Occipital lobe (tissue), 1 donor: ENCODE measurements at regions not wholly inside any gene's neighbourhood (a gene's known extent, or its start where the extent isn't known, plus 50 kb on each side); places are given as distances from the start of the nearest gene placed in this dataset.
"Not testable (repeated sequence)": the region's sequence is repeated elsewhere in the genome, so short reads cannot be mapped to it uniquely, and the experiment has no call there.

Experiments
- DNase-seq: peaks from one replicate; lab custom pipeline; 2025; lab: John Stamatoyannopoulos, UW

DNA sequence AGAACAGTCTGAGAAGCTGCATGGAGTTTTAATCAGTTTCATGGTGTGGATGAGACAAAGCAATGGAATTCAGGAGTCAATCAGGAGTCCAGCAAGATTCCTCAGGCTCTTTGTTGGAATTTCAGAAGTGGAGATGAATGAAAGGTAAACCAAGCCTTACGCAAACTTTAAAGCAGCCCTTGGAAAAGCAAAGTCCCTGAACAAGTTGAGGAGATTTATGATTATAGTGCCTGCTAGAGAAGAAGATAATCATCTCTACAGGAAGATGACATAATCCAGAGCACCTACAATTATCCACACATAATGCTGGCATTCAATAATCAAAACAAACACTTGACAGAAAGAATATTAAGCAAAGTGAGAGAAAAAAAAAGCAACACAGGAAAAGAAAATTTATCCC, 1380.1 kb upstream of the NUDT12 start:
- no peak for DNase-seq

DNA sequence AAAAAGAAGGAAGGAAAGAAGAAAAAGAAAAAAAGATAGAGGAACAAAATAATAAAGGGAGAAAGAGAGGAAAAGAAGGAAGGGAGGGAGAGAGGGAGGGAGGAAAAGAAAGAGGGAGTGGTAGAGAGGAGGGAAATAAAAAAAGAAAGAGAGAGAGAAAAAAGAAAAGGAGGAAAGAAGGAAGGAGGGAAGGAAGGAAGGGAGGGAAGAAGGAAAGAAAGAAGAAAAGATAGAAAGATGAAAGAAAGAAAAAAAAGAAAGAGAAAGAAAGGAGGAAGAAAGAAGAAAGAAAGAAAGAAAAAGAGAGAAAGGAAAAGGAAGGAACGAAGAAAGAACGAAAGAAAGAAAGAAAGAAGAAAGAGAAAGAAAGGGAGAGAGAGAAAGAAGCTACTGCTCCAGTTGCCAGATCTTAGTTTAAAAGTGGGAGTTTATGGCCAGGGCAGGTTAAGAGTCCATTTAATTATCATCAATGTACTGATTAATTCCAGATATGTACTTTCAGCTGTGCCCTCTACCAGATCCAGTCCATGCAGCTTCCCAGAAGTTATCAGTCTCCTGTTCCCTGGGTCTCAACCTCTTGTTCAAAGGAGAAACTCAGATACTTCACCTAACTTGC, 1378.5 kb upstream of the NUDT12 start:
- DNase-seq = no peak

DNA sequence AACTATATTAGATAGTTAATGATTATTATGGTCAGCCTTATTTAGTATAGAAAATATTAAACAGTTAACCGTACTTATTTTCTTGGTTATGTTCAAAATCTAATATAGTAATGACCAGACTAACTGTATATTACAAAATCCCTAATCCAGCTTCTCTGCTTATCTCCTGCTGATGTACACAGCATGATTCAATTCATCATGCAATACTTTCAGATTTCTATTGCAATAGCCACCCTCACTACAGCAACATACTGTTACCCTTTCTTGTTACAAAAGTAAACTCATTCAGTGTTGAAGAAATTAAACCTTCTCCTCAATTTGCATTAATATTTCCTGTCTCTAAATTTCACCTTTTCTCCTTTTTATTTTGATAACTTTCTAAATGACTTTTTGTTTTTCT, 1375.0 kb upstream of the NUDT12 start:
- no peak for DNase-seq

DNA sequence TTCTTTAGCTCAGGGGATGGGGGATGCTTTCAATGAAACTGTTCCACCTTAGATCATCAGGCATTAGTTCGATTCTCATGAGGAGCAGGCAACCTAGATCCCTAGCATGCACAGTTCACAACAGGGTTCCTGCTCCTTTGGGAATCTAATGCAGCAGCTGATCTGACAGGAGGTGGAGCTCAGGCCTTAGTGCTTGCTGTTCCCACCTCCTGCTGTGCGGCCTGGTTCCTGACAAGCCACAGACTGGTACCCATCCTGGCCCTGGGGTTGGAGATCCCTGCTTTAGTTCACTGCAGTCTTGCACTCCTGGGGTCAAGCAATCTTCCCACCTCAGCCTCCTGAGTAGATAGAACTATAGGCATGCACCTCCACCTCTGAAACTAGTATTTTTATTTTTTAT, 1369.8 kb upstream of the NUDT12 start:
- DNase-seq = no peak

DNA sequence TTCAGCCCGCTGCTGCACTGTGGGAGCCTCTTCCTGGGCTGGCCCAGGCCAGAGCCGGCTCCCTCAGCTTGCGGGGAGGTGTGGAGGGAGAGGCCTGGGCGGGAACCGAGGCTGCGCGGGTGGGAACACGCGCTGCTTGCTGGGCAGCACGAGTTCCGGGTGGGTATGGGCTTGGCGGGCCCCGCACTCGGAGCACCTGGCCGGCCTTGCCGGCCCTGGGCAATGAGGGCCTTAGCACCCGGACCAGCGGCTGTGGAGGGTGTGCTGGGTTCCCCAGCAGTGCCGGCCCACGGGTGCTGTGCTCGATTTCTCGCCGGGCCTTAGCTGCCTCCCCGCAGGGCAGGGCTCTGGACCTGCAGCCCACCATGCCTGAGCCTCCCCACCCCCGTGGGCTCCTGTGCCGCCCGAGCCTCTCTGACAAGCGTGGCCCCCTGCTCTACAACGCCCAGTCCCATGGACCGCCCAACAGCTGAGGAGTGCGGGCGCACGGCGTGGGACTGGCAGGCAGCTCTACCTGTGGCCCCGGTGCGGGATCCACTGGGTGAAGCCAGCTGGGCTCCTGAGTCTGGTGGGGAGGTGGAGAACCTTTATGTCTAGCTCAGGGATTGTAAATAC, 1366.4 kb upstream of the NUDT12 start:
- DNase-seq = no peak

DNA sequence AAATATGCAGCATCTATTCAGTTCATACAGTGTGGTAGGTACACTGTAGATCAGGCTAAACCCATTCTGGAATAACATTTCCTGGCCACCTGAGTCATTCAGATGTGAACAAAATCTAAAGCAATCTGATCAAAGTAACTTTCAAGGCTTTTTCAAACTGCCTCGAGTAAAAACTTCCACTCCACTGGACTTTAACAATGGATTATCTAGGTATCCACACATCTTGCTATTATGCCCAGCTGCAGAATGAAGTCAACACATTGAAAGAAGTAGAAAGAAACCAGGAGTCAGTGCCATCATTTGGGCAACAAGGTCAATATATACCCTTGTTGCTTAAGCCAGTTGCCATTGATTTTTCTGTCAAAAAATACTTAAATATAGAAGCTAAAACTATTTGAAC, 1352.6 kb upstream of the NUDT12 start:
- no peak for DNase-seq

DNA sequence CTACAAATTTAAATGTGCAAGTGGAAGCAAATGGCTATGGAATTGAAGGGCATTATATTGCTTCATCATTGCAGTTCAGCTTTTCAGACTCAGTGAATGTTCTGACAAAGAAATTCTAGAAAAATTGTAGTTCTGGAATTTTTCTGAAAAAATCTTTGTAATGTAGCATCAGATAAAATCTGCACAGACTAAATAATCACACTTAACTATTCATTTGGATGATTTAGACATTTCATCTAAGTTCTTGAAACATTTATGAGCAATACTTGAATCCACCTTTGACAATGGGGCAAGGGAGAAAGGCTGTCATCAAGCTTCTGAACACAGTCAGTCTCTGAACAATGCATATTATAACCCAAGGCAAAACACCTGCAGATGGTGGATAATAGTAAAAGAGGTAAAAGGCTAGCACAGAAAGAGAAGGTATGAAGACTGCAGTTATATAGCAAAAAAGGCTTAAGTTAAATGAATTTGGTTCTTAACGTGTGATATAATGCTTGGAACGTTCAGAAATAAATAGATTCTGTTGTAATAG, 1352.0 kb upstream of the NUDT12 start:
- DNase-seq = no peak

DNA sequence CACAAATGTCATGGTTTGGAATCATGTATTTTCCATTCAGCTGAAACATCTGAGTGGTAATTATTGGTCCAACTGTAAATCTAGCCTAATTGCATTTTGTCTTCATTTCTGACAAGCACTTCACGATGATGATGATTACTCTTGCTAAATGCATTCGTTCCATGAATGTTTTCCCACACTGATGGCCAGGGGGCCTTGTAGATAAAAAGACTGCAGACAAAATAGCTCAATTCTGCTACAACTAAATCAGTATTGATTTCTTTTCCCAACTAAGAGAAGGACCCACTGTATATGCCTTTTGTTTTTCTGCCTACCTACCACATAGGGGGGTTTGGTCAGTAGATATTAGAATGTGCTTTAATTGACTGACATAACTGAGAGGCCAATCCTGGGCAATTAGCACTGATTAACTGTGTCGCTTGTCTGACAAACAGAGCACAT, 1351.3 kb upstream of the NUDT12 start:
- no peak for DNase-seq

DNA sequence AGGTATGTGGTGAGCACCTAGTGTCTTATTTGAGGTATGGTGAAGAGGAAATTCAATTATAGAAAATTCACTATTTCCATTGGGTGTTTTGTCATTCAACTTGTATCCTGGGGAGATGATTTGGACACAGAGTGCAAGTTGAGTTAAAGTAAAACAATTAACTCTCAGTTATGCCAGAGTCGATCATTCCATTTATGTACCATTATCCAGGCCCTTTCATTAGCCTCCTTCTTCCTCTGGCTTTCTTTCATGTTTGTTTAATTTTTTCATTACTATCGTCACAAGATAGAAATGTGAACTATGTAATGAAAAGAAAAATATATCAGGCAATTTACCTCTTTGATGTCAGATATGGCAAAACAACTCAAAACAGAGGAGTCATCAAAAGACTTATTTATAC, 1347.2 kb upstream of the NUDT12 start:
- no peak for DNase-seq

DNA sequence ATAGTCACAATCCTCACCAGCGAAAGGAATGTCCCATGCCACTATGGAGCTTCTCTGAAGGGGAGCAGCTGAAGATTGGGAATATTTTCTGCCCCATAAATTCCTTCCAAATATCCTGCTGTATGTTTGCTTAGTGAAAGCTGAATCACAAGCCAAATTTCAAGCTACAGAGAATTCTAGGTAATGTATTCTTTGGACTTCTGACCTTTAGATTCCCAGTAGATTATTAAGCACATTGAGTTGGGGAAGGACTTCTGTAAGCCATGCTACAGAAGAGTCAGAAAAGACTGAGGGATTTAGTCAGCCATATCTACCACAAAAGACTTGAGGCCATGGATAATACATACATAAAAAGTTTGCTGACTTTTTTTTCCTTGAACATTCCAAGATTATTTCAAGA, 1342.0 kb upstream of the NUDT12 start:
- DNase-seq = no peak

DNA sequence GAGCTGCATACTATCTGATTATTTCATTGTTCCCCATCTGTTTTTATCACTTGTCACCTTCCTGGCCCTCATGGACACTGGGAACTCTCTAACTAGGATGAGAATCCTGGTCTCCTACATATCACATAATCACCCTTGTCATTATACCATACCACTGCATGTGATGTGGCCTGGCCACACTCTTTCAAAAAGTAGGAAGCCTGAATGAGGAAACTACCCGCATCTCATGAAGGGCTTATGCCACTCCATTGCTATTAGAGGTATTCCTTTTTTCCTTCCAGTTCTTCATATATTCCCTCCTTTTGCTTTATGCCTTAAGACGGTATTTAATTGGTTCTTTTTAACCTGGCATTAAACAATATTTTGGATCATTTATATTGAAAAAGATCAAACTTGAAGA, 1341.4 kb upstream of the NUDT12 start:
- no peak for DNase-seq

DNA sequence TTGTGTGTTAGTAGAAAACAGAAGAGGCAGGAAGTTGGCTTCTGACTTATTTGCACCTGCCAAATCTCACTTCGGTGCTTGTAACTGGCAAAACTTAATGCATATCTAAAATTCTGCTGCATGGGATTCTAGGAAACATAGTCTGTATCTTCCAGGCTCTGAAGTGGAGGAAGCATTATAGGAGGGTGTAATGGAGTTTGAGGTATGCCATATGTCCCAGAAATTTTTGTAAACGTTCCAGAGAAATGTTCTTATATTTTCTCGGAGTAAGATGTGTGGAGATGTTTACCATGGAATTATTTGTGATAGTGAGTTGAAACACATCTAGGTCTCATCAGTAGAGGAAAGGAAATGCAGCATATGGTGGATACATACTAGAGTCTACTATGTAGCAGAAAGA, 1329.0 kb upstream of the NUDT12 start:
- DNase-seq = no peak

DNA sequence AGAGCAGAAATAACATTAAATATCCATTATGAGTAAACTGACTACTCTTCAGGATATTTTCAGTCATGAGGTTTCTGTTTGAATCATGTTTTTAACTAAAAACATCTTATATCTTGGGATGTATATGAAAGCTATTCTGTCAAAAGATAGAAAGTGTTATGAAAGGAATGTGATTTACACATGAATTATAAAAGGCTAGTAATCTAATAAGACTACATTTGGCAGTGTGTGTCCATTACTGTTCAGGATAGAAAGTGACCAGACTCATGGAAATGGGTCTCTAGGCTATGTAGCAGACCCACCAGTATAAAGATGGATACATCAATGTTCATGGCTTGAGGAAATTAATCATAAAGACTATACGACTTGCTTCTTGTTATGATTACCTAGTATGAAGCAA, 1328.2 kb upstream of the NUDT12 start:
- no peak for DNase-seq

DNA sequence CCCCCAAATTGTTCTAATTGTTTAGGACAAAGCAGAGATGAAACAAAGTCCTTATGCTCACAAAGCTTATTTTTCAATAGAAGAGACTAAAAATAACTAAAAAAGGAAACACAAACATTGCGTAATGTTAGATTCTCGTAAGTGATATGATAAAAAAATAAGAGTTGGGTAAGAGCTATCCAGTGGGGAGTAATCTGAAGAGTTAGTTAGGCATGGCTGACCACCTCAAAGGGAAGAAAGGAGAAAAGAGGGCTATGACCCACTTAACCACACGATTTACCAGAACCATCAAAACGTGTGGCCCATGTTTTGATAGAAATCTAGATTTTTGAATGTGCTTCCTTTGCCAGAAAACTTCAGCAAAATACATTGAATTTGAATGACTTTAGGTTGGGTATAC, 1296.8 kb upstream of the NUDT12 start:
- no peak for DNase-seq

DNA sequence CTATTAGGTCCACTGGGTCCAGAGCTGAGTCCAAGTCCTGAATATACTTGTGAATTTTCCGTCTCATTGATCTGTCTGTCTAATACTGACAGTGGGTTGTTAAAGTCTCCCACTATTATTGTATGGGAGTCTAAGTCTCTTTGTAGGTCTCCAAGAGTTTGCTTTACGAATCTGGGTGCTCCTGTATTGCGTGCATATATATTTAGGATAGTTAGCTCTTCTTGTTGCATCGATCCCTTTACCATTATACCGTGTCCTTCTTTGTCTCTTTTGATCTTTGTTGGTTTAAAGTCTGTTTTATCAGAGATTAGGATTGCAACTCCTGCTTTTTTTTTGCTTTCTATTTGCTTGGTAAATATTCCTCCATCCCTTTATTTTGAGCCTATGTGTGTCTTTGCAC, 1289.5 kb upstream of the NUDT12 start:
- not testable (repeated sequence) for DNase-seq

DNA sequence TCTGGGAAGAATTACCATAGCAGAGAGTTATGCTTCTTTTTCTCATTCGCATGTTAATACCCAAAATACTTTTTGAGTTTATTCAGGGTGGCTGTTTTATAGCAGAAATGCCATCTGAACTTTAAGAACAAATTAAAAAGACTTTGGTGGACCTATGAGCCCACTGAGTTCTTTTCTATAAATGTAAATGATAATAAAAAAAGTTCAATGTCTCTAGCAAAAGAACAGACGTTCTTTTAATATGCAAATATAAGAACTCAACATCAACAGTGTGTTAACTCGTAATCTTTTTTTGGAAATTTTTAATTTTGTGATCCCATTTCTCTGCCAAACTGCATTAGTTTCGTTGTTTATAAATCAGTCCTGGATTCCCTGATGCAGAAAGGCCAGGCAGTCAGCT, 1283.0 kb upstream of the NUDT12 start:
- no peak for DNase-seq

DNA sequence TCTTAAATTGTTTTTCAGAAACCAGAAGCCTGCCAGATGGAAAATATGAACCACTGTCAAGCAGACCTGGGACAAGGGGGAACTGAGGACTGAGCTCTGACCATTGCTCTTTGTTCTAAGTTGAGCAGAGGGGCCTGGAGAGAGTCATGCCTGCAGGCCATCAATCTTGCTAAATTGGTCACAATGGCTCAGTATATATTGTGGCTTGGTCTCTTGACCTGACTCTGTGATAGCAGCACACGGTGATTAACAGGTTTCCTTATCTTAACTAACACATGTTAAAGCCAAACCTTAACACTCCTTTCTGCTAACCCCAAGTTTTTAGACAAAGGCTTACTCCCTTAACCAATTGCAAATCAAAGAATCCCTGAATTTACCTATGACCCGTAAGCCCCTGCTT, 1281.2 kb upstream of the NUDT12 start:
- DNase-seq = no peak

DNA sequence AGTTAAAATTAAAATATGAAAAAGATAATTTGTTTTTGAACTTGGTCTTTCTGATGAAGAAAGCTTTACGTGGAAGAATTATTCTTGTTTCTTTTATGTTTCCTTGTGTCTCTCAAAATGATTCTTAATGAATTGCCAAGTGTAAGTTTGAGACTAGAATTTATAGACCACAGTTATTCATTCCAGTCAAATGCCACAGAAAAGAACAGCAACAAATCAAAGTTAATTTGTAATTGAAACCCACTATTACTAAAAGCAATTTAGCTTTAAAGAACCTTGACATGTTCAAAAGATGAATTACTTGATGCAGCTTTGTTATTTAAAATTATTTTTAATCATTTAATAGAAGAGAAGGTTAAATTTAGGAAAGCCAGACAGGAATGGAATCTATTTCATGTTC, 1277.7 kb upstream of the NUDT12 start:
- no peak for DNase-seq

DNA sequence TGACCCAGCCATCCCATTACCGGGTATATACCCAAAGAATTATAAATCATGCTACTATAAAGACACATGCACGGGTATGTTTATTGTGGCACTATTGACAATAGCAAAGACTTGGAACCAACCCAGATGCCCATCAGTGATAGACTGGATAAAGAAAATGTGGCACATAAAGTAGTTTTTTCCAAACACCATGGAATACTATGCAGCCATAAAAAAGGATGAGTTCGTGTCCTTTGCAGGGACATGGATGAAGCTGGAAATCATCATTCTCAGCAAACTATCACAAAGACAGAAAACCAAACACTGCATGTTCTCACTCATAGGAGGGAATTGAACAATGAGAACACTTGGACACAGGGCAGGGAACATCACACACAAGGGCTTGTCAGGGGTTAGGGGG, 1268.9 kb upstream of the NUDT12 start:
- not testable (repeated sequence) for DNase-seq

DNA sequence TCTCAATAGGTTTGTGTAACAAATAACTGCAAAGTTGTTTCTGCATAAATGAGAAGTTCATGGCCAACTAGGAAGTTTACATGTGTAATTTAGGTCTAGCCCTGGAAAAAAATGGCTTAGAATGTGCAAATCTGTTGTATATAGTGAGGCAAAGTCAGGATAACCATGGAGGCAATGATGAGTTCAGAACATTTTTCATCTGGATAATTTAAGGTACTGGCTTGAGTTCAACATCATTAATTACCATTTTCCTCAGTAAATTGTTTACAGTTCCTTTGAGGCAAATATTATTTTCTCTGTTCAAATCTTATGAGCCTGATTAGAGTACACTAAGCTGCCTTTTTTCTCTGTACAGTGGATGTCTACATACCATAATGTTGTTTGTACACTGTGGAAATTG, 1259.0 kb upstream of the NUDT12 start:
- DNase-seq = no peak

DNA sequence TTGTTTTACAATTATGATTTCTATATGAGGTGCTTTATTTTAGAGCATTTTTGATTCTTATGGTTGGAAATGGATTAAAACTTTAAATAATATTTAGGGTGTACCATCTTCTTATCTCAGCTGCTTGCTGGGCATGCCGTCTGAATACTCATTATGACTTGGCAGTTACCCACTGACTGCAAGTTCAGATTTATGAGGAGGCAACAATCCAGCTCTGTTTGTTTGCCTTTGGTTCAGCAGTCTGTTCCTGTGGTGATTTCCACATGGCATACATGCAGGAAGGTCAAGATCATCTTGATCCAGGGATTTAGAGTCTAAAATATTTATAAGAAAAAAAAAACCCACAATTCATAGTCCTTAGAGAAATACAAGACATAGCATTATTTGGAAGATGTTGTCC, 1254.5 kb upstream of the NUDT12 start:
- DNase-seq = no peak

DNA sequence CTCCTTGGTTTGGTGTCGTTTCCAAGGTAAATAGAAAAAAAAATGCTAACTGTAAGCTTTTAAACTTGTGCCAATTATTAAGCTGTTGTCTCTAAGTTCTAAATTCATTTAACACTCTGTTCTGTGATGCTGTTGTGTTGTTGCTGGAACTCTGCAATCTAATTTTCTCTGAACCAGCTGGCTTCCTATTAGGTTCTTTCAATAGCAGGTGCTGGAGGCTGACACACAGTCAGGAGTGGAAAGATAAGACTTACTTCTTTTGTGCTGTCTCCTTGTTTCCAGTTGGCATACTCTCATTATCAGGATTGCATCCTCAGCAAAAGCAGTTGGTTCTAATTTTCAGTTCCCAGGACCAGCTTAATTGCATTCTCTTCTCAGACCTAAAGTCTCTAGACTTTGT, 1252.6 kb upstream of the NUDT12 start:
- DNase-seq = no peak

DNA sequence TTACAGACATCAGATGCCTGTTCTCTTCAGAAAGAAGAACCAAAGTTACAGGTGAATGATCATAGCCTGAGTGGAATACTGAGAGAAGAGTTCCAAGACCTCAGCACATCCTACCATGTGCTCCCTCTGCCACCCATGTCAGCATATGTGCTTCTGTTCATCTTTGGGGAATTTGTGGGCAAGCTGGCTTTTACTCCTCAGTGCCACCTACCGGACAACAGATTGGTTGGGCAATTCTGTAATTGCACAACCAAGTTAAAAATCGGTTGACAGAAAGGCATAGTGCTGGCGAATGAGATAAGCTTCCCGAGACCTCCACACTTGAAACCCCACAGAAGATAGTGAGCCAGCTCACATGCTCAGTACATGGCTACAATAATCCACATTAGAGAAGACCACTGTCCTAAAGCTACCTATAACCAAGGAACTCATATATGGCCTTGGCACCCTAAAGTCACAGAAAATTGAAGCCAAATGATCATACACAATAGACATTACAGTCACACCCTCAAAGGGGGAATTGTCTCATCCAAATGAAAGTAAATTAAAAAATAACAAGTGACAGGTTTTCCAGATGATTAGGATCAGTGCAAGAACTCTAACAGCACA, 1238.0 kb upstream of the NUDT12 start:
- no peak for DNase-seq
